GM23248 (cell line): ENCODE measurements at regions not wholly inside any gene's neighbourhood (a gene's known extent, or its start where the extent isn't known, plus 50 kb on each side); places are given as distances from the start of the nearest gene placed in this dataset.

Source experiments
- DNase-seq: peaks from one replicate; pipeline ENCODE4 v3.0.0-alpha.2; 2015
- H2AFZ ChIP-seq: fragments of 200-600 bp; sonication (generic); 2 replicates; pipeline ENCODE4 v1.6.1; 2016; ENCODE audit warnings: antibody characterized with exemption
- H3F3A ChIP-seq: fragments of 200-600 bp; sonication (generic); 2 replicates; pipeline ENCODE4 v1.6.1; 2016; ENCODE audit warnings: mild to moderate bottlenecking, antibody characterized with exemption, mixed run types; ENCODE audit not compliant: insufficient read depth
- H3K27ac ChIP-seq: fragments of 200-600 bp; sonication (generic); 2 replicates; pipeline ENCODE4 v1.5.1; 2016; ENCODE audit warnings: mild to moderate bottlenecking
- H3K27me3 ChIP-seq: fragments of 200-600 bp; sonication (generic); replicated peaks from 2 replicates; pipeline ENCODE4 v1.6.1; 2016; ENCODE audit warnings: mild to moderate bottlenecking; ENCODE audit not compliant: insufficient read depth
- H3K36me3 ChIP-seq: fragments of 200-600 bp; sonication (generic); 2 replicates; pipeline ENCODE4 v1.6.1; 2016; ENCODE audit warnings: low read depth, mild to moderate bottlenecking
- H3K4me1 ChIP-seq: fragments of 200-600 bp; sonication (generic); 2 replicates; pipeline ENCODE4 v1.6.1; 2016; ENCODE audit warnings: mild to moderate bottlenecking; ENCODE audit not compliant: insufficient read depth
- H3K4me2 ChIP-seq: fragments of 200-600 bp; sonication (generic); one replicate; pipeline ENCODE4 v1.6.1; 2016; ENCODE audit warnings: mild to moderate bottlenecking; ENCODE audit not compliant: unreplicated experiment
- H3K4me3 ChIP-seq: fragments of 200-600 bp; sonication (generic); 2 replicates; pipeline ENCODE4 v1.5.1; 2016; ENCODE audit warnings: mild to moderate bottlenecking
- H3K79me2 ChIP-seq: fragments of 200-600 bp; sonication (generic); 2 replicates; pipeline ENCODE4 v1.6.1; 2016; ENCODE audit warnings: mild to moderate bottlenecking; ENCODE audit not compliant: insufficient read depth
- H3K9ac ChIP-seq: fragments of 200-600 bp; sonication (generic); 2 replicates; pipeline ENCODE4 v1.6.1; 2016; ENCODE audit warnings: mild to moderate bottlenecking
- H3K9me2 ChIP-seq: fragments of 200-600 bp; sonication (generic); 2 replicates; pipeline ENCODE4 v1.6.1; 2016; ENCODE audit warnings: mixed run types, mild to moderate bottlenecking, moderate library complexity; ENCODE audit not compliant: insufficient read depth
- H3K9me3 ChIP-seq: fragments of 200-600 bp; sonication (generic); one replicate; pipeline ENCODE4 v1.6.1; 2017; ENCODE audit warnings: low read depth
- H4K20me1 ChIP-seq: fragments of 200-600 bp; sonication (generic); 2 replicates; pipeline ENCODE4 v1.6.0; 2016; ENCODE audit not compliant: insufficient read depth
- EZH2 ChIP-seq: fragments of 200-600 bp; sonication (generic); IDR thresholded peaks from 2 replicates; pipeline ENCODE4 v1.6.1; 2018; ENCODE audit warnings: antibody characterized with exemption, mild to moderate bottlenecking; ENCODE audit not compliant: insufficient read depth, poor library complexity, severe bottlenecking
- EZH2phosphoT487 ChIP-seq: fragments of 200-600 bp; sonication (generic); IDR thresholded peaks from 2 replicates; pipeline ENCODE4 v1.6.1; 2018; ENCODE audit warnings: antibody characterized with exemption, moderate library complexity, mild to moderate bottlenecking, low read depth; ENCODE audit not compliant: insufficient read depth
- WGBS, 2 experiments: methylation state at CpG; one replicate each; pipeline ENCODE4 v1.1.6; 2015 to 2017; ENCODE audit warnings: low lambda C conversion rate in 2 of 2, low coverage in 1 of 2; ENCODE audit errors: missing lambda C conversion rate in 2 of 2; 5-methylcytosine and 5-hydroxymethylcytosine counted together
- in situ Hi-C: fragments of 300-500 bp; cut with MboI; formaldehyde crosslinking; loops from 2 replicates; pipeline ENCODE4 v1.15.0; 2020

- Histone ChIP-seq H3K9ac (no peak overlapping the region), H3K4me2 (no peak overlapping the region), H3K9me3 (no peaks in the 10 kb centered on the region), H3K9me2 (no peaks in the 10 kb centered on the region), H4K20me1 (no peaks in the 10 kb centered on the region), H3F3A (peaks cover 16% of the 10 kb centered on the region), H3K79me2 (no peaks in the 10 kb centered on the region), H3K4me1 (peaks cover 24% of the 10 kb centered on the region), H3K36me3 (no peaks in the 10 kb centered on the region), H3K27ac (no peak overlapping the region), H3K4me3 (no peak overlapping the region), H2AFZ (no peak overlapping the region), H3K27me3 (no peaks in the 10 kb centered on the region)
- no peak for TF ChIP-seq EZH2phosphoT487
- 92 to 99% methylated on average over 6 of the region's 6 CpGs for WGBS, 2 experiments
- in situ Hi-C loops, result no loop called here
- DNase-seq, result no peak
Observed at GRCh38 chr12:116453631-116454030, 105.5 kb upstream of the MAP1LC3B2 start.

- Histone ChIP-seq H3K27ac (peak overlapping the region; percentile 99), H4K20me1 (no peaks in the 10 kb centered on the region), H3K4me3 (no peak overlapping the region), H3K9me3 (no peaks in the 10 kb centered on the region), H3K79me2 (no peaks in the 10 kb centered on the region), H3K27me3 (no peaks in the 10 kb centered on the region), H3K36me3 (no peaks in the 10 kb centered on the region), H3F3A (peaks cover 16% of the 10 kb centered on the region), H3K9me2 (no peaks in the 10 kb centered on the region), H3K4me1 (peaks cover 24% of the 10 kb centered on the region), H2AFZ (no peak overlapping the region), H3K9ac (peak overlapping the region; percentile 92; the same call in 1 of the 2 replicates), H3K4me2 (no peak overlapping the region)
- TF ChIP-seq EZH2 (no peak), EZH2phosphoT487 (no peak)
- whole genome bisulfite sequencing, 2 experiments, result 73 to 75% methylated on average over 6 of the region's 6 CpGs
- in situ Hi-C loops, result no loop called here
- no peak for DNase-seq
Observed at GRCh38 chr12:116454076-116454475, 105.1 kb upstream of the MAP1LC3B2 start.

DNA sequence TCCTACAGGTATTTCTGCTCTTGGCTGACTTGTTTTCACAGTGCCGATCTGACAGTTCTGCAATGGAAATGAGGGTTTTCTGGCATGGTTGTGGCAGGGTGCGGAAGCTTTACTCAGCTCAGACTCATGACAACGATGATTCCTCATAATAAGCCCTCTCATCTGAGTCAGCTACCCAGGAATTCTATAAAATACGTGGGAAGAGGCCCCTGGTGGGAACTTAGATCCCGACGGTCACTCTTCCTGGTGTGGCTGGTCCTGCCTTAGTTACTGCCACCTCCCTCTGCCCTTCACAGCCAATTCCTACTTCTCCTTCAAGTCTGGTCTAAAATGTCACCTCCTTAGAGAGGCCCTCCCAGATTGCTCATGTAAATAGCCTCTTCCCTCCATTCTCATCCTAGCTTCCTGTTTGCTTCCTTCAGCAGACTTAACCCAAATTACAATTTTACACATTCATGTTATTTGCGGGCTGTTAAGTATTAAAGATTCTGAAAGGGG lies 104.2 kb upstream of the MAP1LC3B2 start:
- Histone ChIP-seq H3K36me3 (no peaks in the 10 kb centered on the region), H3K4me3 (peak overlapping the region; percentile 50), H3K79me2 (no peaks in the 10 kb centered on the region), H3K9ac (peak overlapping the region; percentile 92), H3F3A (peaks cover 16% of the 10 kb centered on the region), H3K4me2 (peak overlapping the region; percentile 77), H3K27me3 (no peaks in the 10 kb centered on the region), H3K4me1 (peaks cover 24% of the 10 kb centered on the region), H3K27ac (peak overlapping the region; percentile 99), H3K9me2 (no peaks in the 10 kb centered on the region), H2AFZ (peak overlapping the region; percentile 8; the same call in 1 of the 2 replicates), H3K9me3 (no peaks in the 10 kb centered on the region), H4K20me1 (no peaks in the 10 kb centered on the region)
- WGBS, 2 experiments, result 6% methylated on average over 7 of the region's 7 CpGs
- in situ Hi-C loops, result no loop called here
- TF ChIP-seq EZH2 (no peak), EZH2phosphoT487 (no peak)
- DNase-seq, result peak; percentile 98

DNA sequence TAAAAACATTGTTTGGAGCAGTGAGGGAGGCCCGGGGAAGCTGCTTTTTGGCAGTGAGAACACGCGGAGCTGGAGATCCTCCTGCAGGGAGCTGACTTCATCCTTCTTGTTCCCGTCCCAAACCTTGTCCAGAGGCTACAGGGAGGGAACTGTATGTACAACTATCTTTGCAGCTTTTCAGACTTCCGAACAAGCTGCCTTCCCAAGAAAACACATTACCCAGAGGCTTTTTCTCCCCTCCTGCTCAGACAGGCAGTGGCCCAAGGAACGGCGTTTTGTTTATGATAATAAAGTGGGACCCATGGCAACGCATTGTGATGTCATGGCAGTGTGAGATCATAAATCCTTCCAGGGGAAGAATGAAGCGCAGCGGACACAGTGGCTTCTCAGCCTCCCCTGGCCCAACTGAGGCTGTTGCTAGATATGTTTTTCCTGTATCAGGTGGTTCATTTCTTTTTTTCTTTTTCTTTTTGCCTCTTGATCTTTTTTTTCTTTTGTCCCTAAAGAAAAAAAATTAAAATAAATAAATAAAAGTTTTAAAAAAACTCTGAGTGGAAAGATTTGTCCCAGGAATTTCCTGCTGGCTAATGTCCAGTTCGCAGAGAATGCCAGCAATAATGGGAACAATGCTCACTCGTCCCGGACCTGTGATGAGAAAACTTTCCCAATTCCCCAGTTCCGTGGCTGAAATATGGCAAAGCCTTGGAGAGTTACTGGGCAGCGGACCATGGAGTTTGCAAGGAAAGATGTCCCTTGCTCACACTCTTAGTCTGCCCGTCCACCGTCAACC lies 103.4 kb upstream of the MAP1LC3B2 start:
- DNase-seq, result peak; percentile 96
- no peaks in the 10 kb centered on the region for H3K9me2 ChIP-seq
- TF ChIP-seq EZH2 (no peak), EZH2phosphoT487 (no peak)
- peak overlapping the region; percentile 92 for H3K9ac ChIP-seq
- peaks cover 24% of the 10 kb centered on the region for H3K4me1 ChIP-seq
- H3K9me3 ChIP-seq, result no peaks in the 10 kb centered on the region
- H3F3A ChIP-seq, result peaks cover 16% of the 10 kb centered on the region
- H3K4me3 ChIP-seq, result peak overlapping the region; percentile 50
- peak overlapping the region; percentile 78 for H2AFZ ChIP-seq
- H3K79me2 ChIP-seq, result no peaks in the 10 kb centered on the region
- H3K27me3 ChIP-seq, result no peaks in the 10 kb centered on the region
- H3K4me2 ChIP-seq, result peak overlapping the region; percentile 77
- H3K27ac ChIP-seq, result peak overlapping the region; percentile 99
- WGBS, 2 experiments, result 4 to 5% methylated on average over 17 of the region's 17 CpGs
- H3K36me3 ChIP-seq, result no peaks in the 10 kb centered on the region
- in situ Hi-C loops, result no loop called here
- H4K20me1 ChIP-seq, result no peaks in the 10 kb centered on the region
